HCT116 (cell line): ENCODE measurements at regions not wholly inside any gene's neighbourhood (a gene's known extent, or its start where the extent isn't known, plus 50 kb on each side); places are given as distances from the start of the nearest gene placed in this dataset.

Experiments used
- ATAC-seq: fragments of 200-7000 bp; cut with Tn5 transposase; 2 replicates; pipeline ENCODE4 v1.9.1; 2020; ENCODE audit warnings: mild to moderate bottlenecking, moderate library complexity
- BruUV-seq: library from RNA; stranded (reverse); fragments of 400-500 nt; replicated peaks from 2 replicates; lab custom pipeline; 2021; lab: Mats Ljungman, UMichigan
- CTCF ChIA-PET: fragments of 300-600 bp; sonication (Branson Sonifier 250); formaldehyde crosslinking; loops from one replicate; lab custom pipeline; 2021; ENCODE audit warnings: antibody characterized with exemption; lab: Charles Lee
- POLR2A ChIA-PET: fragments of 300-600, 350-600 bp; sonication (Branson Sonifier 250); formaldehyde crosslinking; loops from one replicate; lab custom pipeline; 2021; ENCODE audit warnings: antibody characterized with exemption; lab: Charles Lee
- RAD21 ChIA-PET, 2 experiments: fragments of 300-600 bp; sonication (Branson Sonifier 250); formaldehyde crosslinking; loops; one replicate each; lab custom pipeline; 2023; ENCODE audit warnings: low total read pairs in 2 of 2; ENCODE audit not compliant: uncharacterized antibody in 2 of 2, unreplicated experiment in 2 of 2, low non-redundant PET in 1 of 2; lab: Charles Lee
- DNase-seq: peaks from one replicate; pipeline ENCODE4 v3.0.0-alpha.2; 2010; ENCODE audit warnings: low read depth, low spot score
- H2AFZ ChIP-seq: fragments of 200-600 bp; shearing (Covaris generic), sonication (generic); 2 replicates; pipeline ENCODE4 v1.6.1; 2017; ENCODE audit warnings: low read depth, mixed run types, mixed read lengths, antibody characterized with exemption, low read length; ENCODE audit not compliant: poor library complexity, severe bottlenecking
- H3K27ac ChIP-seq: 2 replicates; pipeline ENCODE4 v1.5.1; 2012; ENCODE audit warnings: low read depth, low read length
- H3K27me3 ChIP-seq: fragments of 200-600 bp; sonication (generic); 2 replicates; pipeline ENCODE4 v1.6.1; 2016; ENCODE audit warnings: mixed run types, low read length, mixed read lengths; ENCODE audit not compliant: insufficient read depth
- H3K36me3 ChIP-seq, 2 experiments: fragments of 200-500 bp in 1 of 2; fragments of 200-600 bp in 1 of 2; sonication (Bioruptor generic) in 1 of 2; sonication (generic) in 1 of 2; 2 replicates each; pipeline versions ENCODE4 v1.5.1 to v1.6.1; 2014 to 2016; ENCODE audit warnings: low read length in 2 of 2, inconsistent platforms in 1 of 2, mixed read lengths in 1 of 2, mixed run types in 1 of 2; ENCODE audit not compliant: insufficient read depth in 2 of 2, control insufficient read depth in 1 of 2
- H3K4me1 ChIP-seq, 2 experiments: fragments of 200-600 bp in 1 of 2; sonication (generic) in 1 of 2; 2 replicates each; pipeline versions ENCODE4 v1.5.1 to v1.6.1; 2012 to 2017; ENCODE audit warnings: low read length in 2 of 2, inconsistent platforms in 1 of 2, mild to moderate bottlenecking in 1 of 2, mixed read lengths in 1 of 2, mixed run types in 1 of 2, moderate library complexity in 1 of 2; ENCODE audit not compliant: insufficient read depth in 2 of 2, control insufficient read depth in 1 of 2
- H3K4me2 ChIP-seq: fragments of 200-600 bp; sonication (generic); 2 replicates; pipeline ENCODE4 v1.6.1; 2017; ENCODE audit warnings: mixed run types, low read length, mixed read lengths
- H3K4me3 ChIP-seq, 2 experiments: fragments of 200-600 bp in 1 of 2; sonication (generic) in 1 of 2; replicated peaks in 1 of 2; 2 replicates each; pipeline ENCODE4 v1.5.1; 2011 to 2016; ENCODE audit warnings: low read length in 2 of 2, control low read depth in 1 of 2, low read depth in 1 of 2, mild to moderate bottlenecking in 1 of 2, mixed read lengths in 1 of 2, mixed run types in 1 of 2
- H3K79me2 ChIP-seq: fragments of 200-600 bp; sonication (generic); 2 replicates; pipeline ENCODE4 v1.6.1; 2017; ENCODE audit warnings: mild to moderate bottlenecking, mixed run types, low read length, moderate library complexity, mixed read lengths; ENCODE audit not compliant: insufficient read depth
- H3K9ac ChIP-seq: fragments of 200-600 bp; sonication (generic); 2 replicates; pipeline ENCODE4 v1.6.1; 2016; ENCODE audit warnings: low read length, mixed read lengths
- H3K9me2 ChIP-seq: fragments of 200-600 bp; sonication (generic), shearing (Covaris generic); 2 replicates; pipeline ENCODE4 v1.6.1; 2017; ENCODE audit warnings: mixed run types, mild to moderate bottlenecking, moderate library complexity; ENCODE audit not compliant: insufficient read depth
- H3K9me3 ChIP-seq, 2 experiments: fragments of 200-500 bp in 1 of 2; fragments of 200-600 bp in 1 of 2; sonication (Bioruptor generic) in 1 of 2; sonication (generic) in 1 of 2; 2 replicates each; pipeline ENCODE4 v1.6.1; 2014 to 2017; ENCODE audit warnings: low read length in 2 of 2, mixed read lengths in 2 of 2, inconsistent platforms in 1 of 2, low read depth in 1 of 2, mild to moderate bottlenecking in 1 of 2, mixed run types in 1 of 2, moderate library complexity in 1 of 2; ENCODE audit not compliant: control insufficient read depth in 1 of 2, insufficient read depth in 1 of 2
- H4K20me1 ChIP-seq: fragments of 200-600 bp; sonication (generic), shearing (Covaris generic); 2 replicates; pipeline ENCODE4 v1.6.1; 2017; ENCODE audit warnings: mixed run types, mild to moderate bottlenecking, moderate library complexity; ENCODE audit not compliant: insufficient read depth
- CBX3 ChIP-seq: IDR thresholded peaks from 2 replicates; pipeline ENCODE4 v1.6.1; 2012; ENCODE audit warnings: low read depth
- CEBPB ChIP-seq: IDR thresholded peaks from 2 replicates; pipeline ENCODE4 v1.6.1; 2012; ENCODE audit warnings: low read depth
- CTCF ChIP-seq, 3 experiments: fragments of 200-600 bp in 1 of 3; sonication (generic) in 1 of 3; IDR thresholded peaks in 2 of 3; conservative IDR thresholded peaks in 1 of 3; 2 replicates each; pipeline ENCODE4 v1.5.1; 2012 to 2017; ENCODE audit warnings: low read depth in 2 of 3, low read length in 2 of 3, antibody characterized with exemption in 1 of 3, borderline replicate concordance in 1 of 3, control low read depth in 1 of 3, mild to moderate bottlenecking in 1 of 3, mixed read lengths in 1 of 3, mixed run types in 1 of 3, moderate library complexity in 1 of 3; ENCODE audit not compliant: insufficient read depth in 1 of 3
- EGR1 ChIP-seq: IDR thresholded peaks from 2 replicates; pipeline ENCODE4 v1.6.1; 2012; ENCODE audit warnings: low read depth
- EZH2 ChIP-seq: fragments of 200-600 bp; sonication (generic); IDR thresholded peaks from 2 replicates; pipeline ENCODE4 v1.6.1; 2017; ENCODE audit warnings: antibody characterized with exemption, mixed run types
- FOSL1 ChIP-seq: IDR thresholded peaks from 2 replicates; pipeline ENCODE4 v1.6.1; 2012; ENCODE audit warnings: low read depth
- MAX ChIP-seq: IDR thresholded peaks from 2 replicates; pipeline ENCODE4 v1.6.1; 2012
- POLR2A ChIP-seq: IDR thresholded peaks from 2 replicates; pipeline ENCODE4 v1.7.0; 2011; ENCODE audit warnings: borderline replicate concordance; ENCODE audit not compliant: insufficient read depth, insufficient read length; ENCODE audit errors: extremely low read depth
- POLR2AphosphoS5 ChIP-seq: IDR thresholded peaks from 2 replicates; pipeline ENCODE4 v1.6.1; 2011; ENCODE audit warnings: mild to moderate bottlenecking, low read depth, low read length, moderate library complexity
- RAD21 ChIP-seq: IDR thresholded peaks from 2 replicates; pipeline ENCODE4 v1.6.1; 2012; ENCODE audit warnings: low read depth, mild to moderate bottlenecking
- REST ChIP-seq: IDR thresholded peaks from 2 replicates; pipeline ENCODE4 v1.6.1; 2012; ENCODE audit warnings: low read depth
- SP1 ChIP-seq: IDR thresholded peaks from 2 replicates; pipeline ENCODE4 v1.6.1; 2012; ENCODE audit warnings: low read depth
- SRF ChIP-seq: IDR thresholded peaks from 2 replicates; pipeline ENCODE4 v1.6.1; 2012; ENCODE audit warnings: low read depth
- YY1 ChIP-seq: IDR thresholded peaks from 2 replicates; pipeline ENCODE4 v1.6.1; 2011; ENCODE audit warnings: low read length, low read depth, moderate library complexity, mild to moderate bottlenecking; ENCODE audit not compliant: insufficient replicate concordance; ENCODE audit errors: extremely low read depth
- ZBTB33 ChIP-seq: IDR thresholded peaks from 2 replicates; pipeline ENCODE4 v1.6.1; 2011; ENCODE audit warnings: mild to moderate bottlenecking, low read length, moderate library complexity; ENCODE audit not compliant: insufficient replicate concordance; ENCODE audit errors: extremely low read depth
- intact Hi-C: fragments of 100-400 bp; cut with micrococcal nuclease; formaldehyde crosslinking; loops from 2 replicates; pipeline ENCODE4 v1.10.0; 2022

GRCh38 chrX:5051831-5052491 lies 1176.7 kb downstream of the NLGN4X start:
- ChIA-PET POLR2A (no interaction called here), RAD21 (no interaction called here), CTCF (no interaction called here)
- no TSS peak for BruUV-seq
- no peak overlapping the region for H3K4me3 ChIP-seq
- H3K36me3 ChIP-seq = no peaks in the 10 kb centered on the region
- H3K9me2 ChIP-seq = no peaks in the 10 kb centered on the region
- ATAC-seq (no peak), DNase-seq (no peak)
- no peak overlapping the region for H2AFZ ChIP-seq
- no peaks in the 10 kb centered on the region; a peak in 1 of 4 replicates for H3K9me3 ChIP-seq
- H3K4me2 ChIP-seq = no peak overlapping the region
- no peaks in the 10 kb centered on the region for H3K4me1 ChIP-seq
- intact Hi-C loops = no loop called here
- TF ChIP-seq CBX3 = no peak
- TF ChIP-seq EGR1 = no peak
- TF ChIP-seq EZH2 = no peak
- no peak for TF ChIP-seq FOSL1
- TF ChIP-seq POLR2AphosphoS5 = no peak
- TF ChIP-seq RAD21 = no peak
- no peak for TF ChIP-seq YY1
- TF ChIP-seq REST = no peak
- no peak for TF ChIP-seq SRF
- TF ChIP-seq CTCF (IDR thresholded peaks at IDR 0.05 in 2 of 3, conservative IDR thresholded peaks at IDR 0.05 in 1 of 3; ENCODE audit: borderline replicate concordance in 1 of 3, insufficient read depth in 1 of 3, low read depth in 2 of 3, low read length in 2 of 3) = no peak
- no peak for TF ChIP-seq SP1
- no peak for TF ChIP-seq CEBPB
- no peak for TF ChIP-seq ZBTB33
- no peak for TF ChIP-seq POLR2A
- no peak for TF ChIP-seq MAX
- TF ChIP-seq, all 23 proteins: peak for 0
- Histone ChIP-seq H3K79me2 (no peaks in the 10 kb centered on the region), H3K27ac (no peak overlapping the region), H3K27me3 (no peaks in the 10 kb centered on the region), H4K20me1 (no peaks in the 10 kb centered on the region), H3K9ac (no peak overlapping the region)
